ENCODE measurements at regions not wholly inside any gene's neighbourhood (a gene's known extent, or its start where the extent isn't known, plus 50 kb on each side); places are given as distances from the start of the nearest gene placed in this dataset.

DNA sequence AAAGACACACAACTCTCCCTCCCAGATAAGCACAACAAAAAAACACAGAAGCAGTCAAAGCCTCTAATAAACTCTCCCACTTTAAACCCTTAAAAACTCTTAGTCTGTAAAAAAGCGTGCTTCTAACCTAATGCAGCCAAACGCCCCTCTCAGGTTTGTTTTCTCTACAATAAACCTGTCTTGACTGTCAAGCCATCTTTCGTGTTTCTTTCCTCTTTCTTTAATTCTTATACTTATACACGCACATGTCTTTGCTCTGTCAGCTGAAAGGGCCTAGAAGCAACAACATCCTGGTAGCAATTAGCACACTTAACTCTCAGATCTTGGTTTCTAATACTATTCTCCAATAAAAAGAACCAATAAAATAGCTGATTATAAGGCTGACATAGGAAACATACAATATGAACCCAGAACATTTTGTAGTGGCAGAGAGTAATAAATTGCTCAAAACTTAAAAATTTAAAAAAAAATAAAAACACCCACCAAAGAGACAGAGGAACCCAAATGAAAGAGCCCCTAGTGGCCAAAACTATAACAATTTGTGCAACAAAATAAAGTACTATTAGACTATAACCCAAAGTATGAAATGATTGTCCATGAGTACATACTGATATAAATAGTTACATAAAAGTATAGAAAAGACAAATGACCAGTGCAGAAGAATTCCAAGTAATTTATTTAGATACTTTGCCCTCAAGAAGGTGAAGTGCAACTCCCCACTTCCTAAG lies 440.4 kb upstream of the ADGRL3 start:
- TF ChIP-seq EZH2 (IDR thresholded peaks at IDR 0.05; ENCODE audit: low read depth, unreplicated experiment) = no peak
- no peak for TF ChIP-seq CREB1 (CRISPR knock-in tag; IDR thresholded peaks at IDR 0.05; ENCODE audit: low read depth)
- no peak for TF ChIP-seq POLR2AphosphoS5 (IDR thresholded peaks at IDR 0.05; ENCODE audit: low read depth)
- no peak for TF ChIP-seq ZNF114 (CRISPR knock-in tag; IDR thresholded peaks at IDR 0.05)
- TF ChIP-seq, protein P1, sequence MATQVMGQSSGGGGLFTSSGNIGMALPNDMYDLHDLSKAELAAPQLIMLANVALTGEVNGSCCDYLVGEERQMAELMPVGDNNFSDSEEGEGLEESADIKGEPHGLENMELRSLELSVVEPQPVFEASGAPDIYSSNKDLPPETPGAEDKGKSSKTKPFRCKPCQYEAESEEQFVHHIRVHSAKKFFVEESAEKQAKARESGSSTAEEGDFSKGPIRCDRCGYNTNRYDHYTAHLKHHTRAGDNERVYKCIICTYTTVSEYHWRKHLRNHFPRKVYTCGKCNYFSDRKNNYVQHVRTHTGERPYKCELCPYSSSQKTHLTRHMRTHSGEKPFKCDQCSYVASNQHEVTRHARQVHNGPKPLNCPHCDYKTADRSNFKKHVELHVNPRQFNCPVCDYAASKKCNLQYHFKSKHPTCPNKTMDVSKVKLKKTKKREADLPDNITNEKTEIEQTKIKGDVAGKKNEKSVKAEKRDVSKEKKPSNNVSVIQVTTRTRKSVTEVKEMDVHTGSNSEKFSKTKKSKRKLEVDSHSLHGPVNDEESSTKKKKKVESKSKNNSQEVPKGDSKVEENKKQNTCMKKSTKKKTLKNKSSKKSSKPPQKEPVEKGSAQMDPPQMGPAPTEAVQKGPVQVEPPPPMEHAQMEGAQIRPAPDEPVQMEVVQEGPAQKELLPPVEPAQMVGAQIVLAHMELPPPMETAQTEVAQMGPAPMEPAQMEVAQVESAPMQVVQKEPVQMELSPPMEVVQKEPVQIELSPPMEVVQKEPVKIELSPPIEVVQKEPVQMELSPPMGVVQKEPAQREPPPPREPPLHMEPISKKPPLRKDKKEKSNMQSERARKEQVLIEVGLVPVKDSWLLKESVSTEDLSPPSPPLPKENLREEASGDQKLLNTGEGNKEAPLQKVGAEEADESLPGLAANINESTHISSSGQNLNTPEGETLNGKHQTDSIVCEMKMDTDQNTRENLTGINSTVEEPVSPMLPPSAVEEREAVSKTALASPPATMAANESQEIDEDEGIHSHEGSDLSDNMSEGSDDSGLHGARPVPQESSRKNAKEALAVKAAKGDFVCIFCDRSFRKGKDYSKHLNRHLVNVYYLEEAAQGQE (IDR thresholded peaks at IDR 0.05; ENCODE audit: unreplicated experiment) = no peak
- TF ChIP-seq, protein P2, sequence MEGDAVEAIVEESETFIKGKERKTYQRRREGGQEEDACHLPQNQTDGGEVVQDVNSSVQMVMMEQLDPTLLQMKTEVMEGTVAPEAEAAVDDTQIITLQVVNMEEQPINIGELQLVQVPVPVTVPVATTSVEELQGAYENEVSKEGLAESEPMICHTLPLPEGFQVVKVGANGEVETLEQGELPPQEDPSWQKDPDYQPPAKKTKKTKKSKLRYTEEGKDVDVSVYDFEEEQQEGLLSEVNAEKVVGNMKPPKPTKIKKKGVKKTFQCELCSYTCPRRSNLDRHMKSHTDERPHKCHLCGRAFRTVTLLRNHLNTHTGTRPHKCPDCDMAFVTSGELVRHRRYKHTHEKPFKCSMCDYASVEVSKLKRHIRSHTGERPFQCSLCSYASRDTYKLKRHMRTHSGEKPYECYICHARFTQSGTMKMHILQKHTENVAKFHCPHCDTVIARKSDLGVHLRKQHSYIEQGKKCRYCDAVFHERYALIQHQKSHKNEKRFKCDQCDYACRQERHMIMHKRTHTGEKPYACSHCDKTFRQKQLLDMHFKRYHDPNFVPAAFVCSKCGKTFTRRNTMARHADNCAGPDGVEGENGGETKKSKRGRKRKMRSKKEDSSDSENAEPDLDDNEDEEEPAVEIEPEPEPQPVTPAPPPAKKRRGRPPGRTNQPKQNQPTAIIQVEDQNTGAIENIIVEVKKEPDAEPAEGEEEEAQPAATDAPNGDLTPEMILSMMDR (conservative IDR thresholded peaks at IDR 0.05; ENCODE audit: low read depth in 2 of 2) = peak in 1 of 2 experiments; percentile 47; a peak in 2 of 4 replicates
- no peak for TF ChIP-seq JUNB (IDR thresholded peaks at IDR 0.05; ENCODE audit: unreplicated experiment)
- TF ChIP-seq EZH2phosphoT487 (IDR thresholded peaks at IDR 0.05; ENCODE audit: unreplicated experiment) = no peak
- no peak for TF ChIP-seq ZNF331 (CRISPR knock-in tag; IDR thresholded peaks at IDR 0.05; ENCODE audit: low read depth)
- TF ChIP-seq, protein P3, sequence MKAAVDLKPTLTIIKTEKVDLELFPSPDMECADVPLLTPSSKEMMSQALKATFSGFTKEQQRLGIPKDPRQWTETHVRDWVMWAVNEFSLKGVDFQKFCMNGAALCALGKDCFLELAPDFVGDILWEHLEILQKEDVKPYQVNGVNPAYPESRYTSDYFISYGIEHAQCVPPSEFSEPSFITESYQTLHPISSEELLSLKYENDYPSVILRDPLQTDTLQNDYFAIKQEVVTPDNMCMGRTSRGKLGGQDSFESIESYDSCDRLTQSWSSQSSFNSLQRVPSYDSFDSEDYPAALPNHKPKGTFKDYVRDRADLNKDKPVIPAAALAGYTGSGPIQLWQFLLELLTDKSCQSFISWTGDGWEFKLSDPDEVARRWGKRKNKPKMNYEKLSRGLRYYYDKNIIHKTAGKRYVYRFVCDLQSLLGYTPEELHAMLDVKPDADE (IDR thresholded peaks at IDR 0.05) = no peak
- no peak for TF ChIP-seq NANOG (IDR thresholded peaks at IDR 0.05; ENCODE audit: borderline replicate concordance)
